ENCODE measurements at regions not wholly inside any gene's neighbourhood (a gene's known extent, or its start where the extent isn't known, plus 50 kb on each side); places are given as distances from the start of the nearest gene placed in this dataset.
"Not testable (repeated sequence)": the region's sequence is repeated elsewhere in the genome, so short reads cannot be mapped to it uniquely, and the experiment has no call there.

DNA sequence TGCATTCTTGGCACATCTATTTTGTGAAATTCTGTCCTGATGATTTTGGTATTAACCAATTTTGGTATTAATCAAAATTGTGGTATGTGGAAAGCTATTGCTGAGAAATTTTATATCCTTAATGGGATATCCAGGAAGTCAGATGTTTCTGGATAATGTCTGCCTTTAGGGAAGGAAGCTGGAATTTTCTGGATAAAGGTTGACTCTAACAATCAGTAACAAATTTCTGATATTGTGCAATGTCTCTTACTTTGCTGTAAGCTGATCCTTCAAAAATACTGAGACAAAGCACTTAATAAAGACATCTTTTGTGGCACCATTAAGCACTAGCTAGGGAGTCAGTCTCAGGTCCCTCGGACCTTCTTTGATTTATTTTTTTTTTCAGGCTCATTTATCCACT lies 100.8 kb upstream of the UGP2 start:
- Mint-ChIP-seq H3K9me3 (ENCODE audit: low read depth) (no peaks in the 10 kb centered on the region), H3K27me3 (no peaks in the 10 kb centered on the region), H3K36me3 (no peaks in the 10 kb centered on the region), H3K27ac (no peak overlapping the region), H3K4me1 (ENCODE audit: low read depth) (peaks cover 6% of the 10 kb centered on the region), H3K4me3 (no peak overlapping the region)

DNA sequence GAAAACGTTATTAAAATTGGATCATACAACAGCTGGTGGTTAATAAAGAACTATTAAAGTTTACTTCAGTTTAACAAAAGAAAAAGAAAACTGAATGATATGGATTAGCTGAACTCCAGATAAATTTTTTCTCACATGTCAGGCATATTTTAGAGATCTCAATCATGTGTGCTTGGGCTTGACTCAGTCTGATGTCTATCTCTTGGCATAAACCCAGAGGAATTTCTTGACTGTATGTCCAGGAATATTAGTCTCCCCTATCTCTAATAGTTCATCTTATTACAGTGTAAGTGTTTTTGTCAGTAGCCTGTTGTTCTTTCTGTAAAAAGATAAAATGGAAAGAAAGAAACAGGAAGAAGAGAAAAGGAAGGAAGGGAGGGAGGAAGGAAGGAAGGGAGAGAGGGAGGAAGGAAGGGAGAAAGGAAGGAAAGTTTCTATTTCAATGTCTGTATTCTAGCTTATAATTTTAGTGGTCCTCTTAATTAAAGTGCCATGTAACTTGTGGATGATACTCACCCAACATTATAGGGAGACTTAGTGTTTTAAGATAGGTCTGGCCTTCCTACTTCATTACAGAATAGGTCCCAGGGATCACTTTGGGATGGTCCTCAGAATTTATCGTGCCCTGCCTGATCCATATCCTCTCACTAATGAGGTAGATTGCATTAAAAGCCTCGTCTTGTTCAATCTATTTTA lies 99.7 kb upstream of the UGP2 start:
- Mint-ChIP-seq H3K4me1 (ENCODE audit: low read depth) (peaks cover 6% of the 10 kb centered on the region), H3K27me3 (no peaks in the 10 kb centered on the region), H3K36me3 (peaks cover 3% of the 10 kb centered on the region), H3K9me3 (ENCODE audit: low read depth) (peaks cover 5% of the 10 kb centered on the region), H3K4me3 (no peak overlapping the region), H3K27ac (no peak overlapping the region)

DNA sequence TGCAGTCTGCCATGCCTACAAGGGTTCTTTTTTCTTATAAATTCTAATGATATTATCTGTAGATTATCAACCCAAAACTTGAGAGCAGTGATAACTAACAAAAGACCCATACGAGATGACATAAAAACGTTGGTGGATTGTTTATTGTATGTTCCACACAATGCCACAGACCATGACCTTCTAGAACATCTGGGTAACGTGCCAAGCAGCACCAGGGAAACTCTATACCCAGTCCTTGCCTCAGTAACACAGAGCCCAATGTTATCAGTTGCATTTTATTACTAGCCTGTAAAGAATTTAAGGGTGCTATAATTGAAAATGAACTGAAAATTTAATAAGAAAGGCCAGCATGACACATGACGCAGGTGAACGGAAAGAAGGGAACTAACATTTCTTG lies 99.1 kb upstream of the UGP2 start:
- Mint-ChIP-seq H3K27me3 (no peaks in the 10 kb centered on the region), H3K9me3 (ENCODE audit: low read depth) (peaks cover 10% of the 10 kb centered on the region), H3K36me3 (peaks cover 3% of the 10 kb centered on the region), H3K4me1 (ENCODE audit: low read depth) (peaks cover 6% of the 10 kb centered on the region), H3K27ac (no peak overlapping the region), H3K4me3 (no peak overlapping the region)

DNA sequence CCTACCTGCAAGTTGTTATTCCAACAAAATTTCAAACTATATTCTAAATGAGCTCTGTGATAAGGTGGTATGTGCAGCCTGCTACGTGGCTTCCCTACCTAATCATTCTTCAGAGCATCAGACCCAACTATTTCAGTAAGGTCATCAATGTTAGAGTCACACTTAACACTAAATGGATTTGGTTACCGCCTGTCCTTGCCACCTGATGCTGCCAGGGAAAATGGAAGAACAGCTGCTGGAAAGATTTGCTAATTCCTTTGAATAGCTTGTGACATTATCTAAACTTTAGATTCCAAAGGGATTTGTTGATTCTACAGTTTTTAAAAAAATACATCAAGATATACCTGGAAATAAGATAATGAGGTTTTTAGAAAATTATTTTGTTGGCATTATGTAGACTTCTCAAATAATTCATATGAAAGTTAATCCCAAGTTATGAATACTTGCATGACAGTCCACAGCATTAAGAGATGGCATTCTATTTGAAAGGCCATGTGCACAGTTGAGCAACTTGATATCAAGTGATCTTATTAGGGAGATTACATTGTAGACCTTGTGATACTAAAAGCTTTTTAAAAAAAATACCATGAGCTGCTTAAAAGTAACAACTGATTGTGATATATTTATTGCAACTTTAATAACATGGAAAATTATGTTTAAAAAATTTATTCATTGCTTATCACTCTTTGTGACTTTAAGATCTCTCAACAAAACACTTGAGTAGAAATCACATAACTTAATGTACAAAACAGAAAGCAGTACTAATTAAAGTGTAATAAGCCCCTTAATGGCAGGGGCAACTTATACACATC lies 98.3 kb upstream of the UGP2 start:
- Mint-ChIP-seq H3K27me3 (no peaks in the 10 kb centered on the region), H3K4me3 (no peak overlapping the region), H3K36me3 (peaks cover 3% of the 10 kb centered on the region), H3K27ac (no peak overlapping the region), H3K9me3 (ENCODE audit: low read depth) (peaks cover 11% of the 10 kb centered on the region), H3K4me1 (ENCODE audit: low read depth) (no peaks in the 10 kb centered on the region)

DNA sequence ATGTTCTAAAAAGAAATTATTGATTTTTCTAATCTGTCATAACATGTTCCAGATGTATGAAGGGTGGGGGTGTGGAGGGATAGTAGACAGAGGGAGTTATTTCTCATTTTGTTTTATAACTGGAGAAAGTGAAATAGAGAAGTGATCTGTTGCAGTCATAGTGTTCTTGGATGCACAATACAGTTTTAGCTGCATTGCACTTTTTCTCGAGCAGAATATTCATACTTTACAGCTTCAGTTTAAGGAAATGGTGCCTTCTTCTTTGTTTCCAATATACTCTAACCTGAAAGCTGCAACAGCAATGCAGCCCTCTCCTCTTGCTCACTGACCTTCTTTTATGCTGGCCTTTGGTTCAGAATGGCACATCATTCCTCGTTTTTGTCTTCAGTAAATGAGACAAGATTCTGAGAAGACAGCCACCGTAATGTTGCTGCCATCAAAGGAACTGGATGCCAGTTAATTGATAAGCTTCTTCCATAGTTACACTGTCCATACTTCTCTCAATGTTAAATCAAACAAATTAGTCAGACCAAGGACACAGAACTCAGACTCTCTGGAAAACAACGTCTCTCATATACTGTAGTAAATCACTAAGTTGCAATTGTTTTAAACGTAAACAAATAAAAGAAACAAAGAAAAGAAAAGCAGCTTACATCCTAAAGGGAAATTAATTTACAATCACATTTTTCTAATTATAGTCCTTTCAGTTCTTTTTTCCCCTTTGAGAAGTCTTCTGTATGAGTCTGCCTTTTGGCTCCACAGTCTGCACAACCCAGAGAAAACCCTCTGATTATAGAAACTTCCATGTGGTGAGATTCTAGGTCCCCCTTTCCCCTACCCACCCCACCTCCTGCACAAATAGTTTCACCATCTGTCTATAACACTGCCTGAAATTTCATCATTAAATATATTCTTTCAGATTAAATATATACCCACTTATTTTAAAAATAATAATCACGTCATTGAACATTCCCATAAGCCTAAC lies 97.4 kb upstream of the UGP2 start:
- H3K36me3 Mint-ChIP-seq, result peaks cover 3% of the 10 kb centered on the region
- peaks cover 11% of the 10 kb centered on the region for H3K9me3 Mint-ChIP-seq (ENCODE audit: low read depth)
- H3K4me3 Mint-ChIP-seq, result no peak overlapping the region
- H3K27me3 Mint-ChIP-seq, result no peaks in the 10 kb centered on the region
- no peaks in the 10 kb centered on the region for H3K4me1 Mint-ChIP-seq (ENCODE audit: low read depth)
- H3K27ac Mint-ChIP-seq, result no peak overlapping the region

DNA sequence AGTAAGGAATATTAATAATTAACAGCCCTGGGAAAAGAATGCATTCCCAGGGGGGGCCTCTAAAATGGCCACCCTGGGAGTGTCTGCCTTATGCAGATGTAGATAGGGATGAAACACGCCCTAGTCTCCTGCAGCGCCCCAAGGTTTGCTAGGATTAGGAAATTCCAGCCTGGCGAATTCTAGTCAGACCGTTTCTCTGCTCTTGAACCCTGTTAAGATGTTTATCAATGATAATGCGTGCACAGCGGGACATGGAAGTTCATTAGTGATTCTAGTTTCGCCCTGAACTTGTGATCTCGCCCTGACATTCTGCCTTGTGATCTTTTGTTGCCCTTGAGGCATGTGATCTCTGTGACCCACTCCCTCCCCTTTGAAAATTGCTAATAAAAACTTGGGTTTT lies 95.1 kb upstream of the UGP2 start:
- not testable (repeated sequence) for H3K27me3 Mint-ChIP-seq; H3K36me3 Mint-ChIP-seq; H3K27ac Mint-ChIP-seq; H3K4me3 Mint-ChIP-seq; H3K4me1 Mint-ChIP-seq (ENCODE audit: low read depth)
- peaks cover 11% of the 10 kb centered on the region for H3K9me3 Mint-ChIP-seq (ENCODE audit: low read depth)

DNA sequence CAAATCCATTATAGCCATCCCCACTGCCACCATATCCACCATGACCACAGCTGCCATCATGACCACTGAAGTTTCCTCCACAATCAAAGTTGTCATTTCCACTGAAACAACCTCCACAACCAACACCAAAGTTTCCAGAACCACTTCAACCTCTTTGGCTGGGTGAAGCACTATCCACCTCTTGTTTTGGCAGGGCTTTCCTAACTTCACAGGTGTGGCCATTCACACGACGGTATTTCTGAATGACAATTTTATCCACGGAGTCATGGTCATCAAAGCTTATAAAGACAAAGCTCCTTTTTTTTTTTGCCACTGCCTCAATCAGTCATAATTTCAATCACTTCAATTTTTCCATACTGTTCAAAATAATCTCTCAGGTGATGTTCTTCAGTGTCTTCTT lies 89.8 kb upstream of the UGP2 start:
- Mint-ChIP-seq H3K27ac (no peak overlapping the region), H3K4me3 (no peak overlapping the region), H3K9me3 (ENCODE audit: low read depth) (peaks cover 8% of the 10 kb centered on the region), H3K27me3 (no peaks in the 10 kb centered on the region), H3K36me3 (peaks cover 8% of the 10 kb centered on the region), H3K4me1 (ENCODE audit: low read depth) (no peaks in the 10 kb centered on the region)

DNA sequence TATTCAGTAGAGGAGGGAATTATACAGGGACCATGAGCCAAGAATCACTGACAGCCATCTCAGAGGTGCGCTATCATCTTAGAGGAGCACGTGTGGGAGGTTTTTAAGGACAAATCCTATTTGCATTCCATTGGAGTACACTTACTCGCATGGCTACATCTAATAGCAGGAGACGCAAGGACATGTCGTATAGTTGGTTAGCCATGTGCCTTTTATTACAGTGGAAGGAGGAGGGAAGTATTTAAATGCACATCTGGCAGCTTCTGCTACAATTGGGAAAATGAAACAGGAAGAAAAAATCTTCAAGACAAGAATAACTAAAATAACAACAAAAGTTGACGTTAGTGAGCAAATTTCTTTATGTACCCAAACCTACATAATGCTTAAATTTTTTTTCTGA lies 86.5 kb upstream of the UGP2 start:
- Mint-ChIP-seq H3K4me1 (ENCODE audit: low read depth) (no peaks in the 10 kb centered on the region), H3K27ac (no peak overlapping the region), H3K4me3 (no peak overlapping the region), H3K36me3 (peaks cover 4% of the 10 kb centered on the region), H3K27me3 (peaks cover 3% of the 10 kb centered on the region), H3K9me3 (ENCODE audit: low read depth) (no peaks in the 10 kb centered on the region)

DNA sequence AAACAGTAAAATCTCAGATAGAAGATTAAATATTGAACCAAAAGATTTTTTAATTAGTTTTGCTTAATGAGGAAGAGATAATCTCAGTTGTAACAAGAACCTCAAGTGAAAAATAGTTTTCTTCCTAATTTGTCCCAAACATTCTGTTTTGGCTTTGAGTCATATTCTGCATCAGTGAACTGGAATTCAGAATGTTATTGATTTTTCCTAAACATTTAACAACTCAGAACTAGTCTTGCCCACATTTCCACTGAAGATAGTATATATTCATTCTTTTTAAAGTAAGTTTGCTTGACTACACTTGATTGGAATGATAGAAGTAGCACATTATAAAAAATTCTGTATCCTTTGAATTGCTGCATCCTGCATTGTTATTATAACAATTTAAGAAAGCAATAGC lies 85.7 kb upstream of the UGP2 start:
- H3K4me3 Mint-ChIP-seq, result no peak overlapping the region
- H3K36me3 Mint-ChIP-seq, result peaks cover 4% of the 10 kb centered on the region
- H3K4me1 Mint-ChIP-seq (ENCODE audit: low read depth), result no peaks in the 10 kb centered on the region
- H3K27ac Mint-ChIP-seq, result no peak overlapping the region
- peaks cover 6% of the 10 kb centered on the region for H3K27me3 Mint-ChIP-seq
- no peaks in the 10 kb centered on the region for H3K9me3 Mint-ChIP-seq (ENCODE audit: low read depth)

DNA sequence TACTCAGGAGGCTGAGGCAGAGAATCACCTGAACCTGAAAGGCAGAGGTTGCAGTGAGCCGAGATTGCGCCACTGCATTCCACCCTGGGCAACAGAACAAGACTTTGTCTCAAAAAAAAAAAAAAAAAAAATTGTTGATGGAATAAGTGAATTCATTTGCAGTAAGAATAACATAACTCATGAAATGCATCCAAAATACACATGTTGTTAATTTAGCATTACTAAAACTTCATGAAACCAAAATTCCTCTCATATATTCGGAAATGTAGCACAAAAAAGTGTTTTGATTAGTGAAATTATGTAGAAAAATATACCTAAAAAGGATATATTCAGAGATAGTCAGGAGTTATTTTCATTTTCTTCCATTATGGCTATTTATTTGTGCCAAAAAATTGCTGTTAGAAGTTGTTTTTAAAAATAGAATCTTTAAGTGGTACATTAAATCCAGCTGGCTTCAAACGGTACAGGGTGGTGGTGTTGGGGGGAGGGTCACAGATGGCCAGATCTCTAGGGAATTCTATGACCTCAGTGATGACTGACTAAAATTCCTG lies 78.2 kb upstream of the UGP2 start:
- H3K27ac Mint-ChIP-seq, result no peak overlapping the region
- H3K9me3 Mint-ChIP-seq (ENCODE audit: low read depth), result peaks cover 5% of the 10 kb centered on the region

DNA sequence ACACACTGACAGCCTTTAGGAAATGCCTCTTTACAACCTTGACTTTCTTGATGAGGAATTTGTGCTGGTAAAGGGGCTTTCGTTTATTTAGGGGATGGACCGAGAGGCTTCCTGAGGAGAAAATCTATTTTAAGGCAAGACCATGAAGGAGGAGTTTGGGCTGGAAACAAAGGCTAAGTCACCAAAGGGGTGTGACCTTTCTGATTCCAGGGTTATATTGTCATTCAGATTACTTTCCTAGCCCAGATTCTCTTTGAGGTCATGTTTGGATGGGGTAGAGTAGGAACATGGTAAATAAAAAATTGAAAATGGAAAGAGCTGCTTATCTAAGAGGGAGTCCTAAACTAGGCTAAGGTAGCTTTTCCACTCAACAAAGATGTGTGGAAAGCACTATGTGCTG lies 77.1 kb upstream of the UGP2 start:
- H3K4me1 Mint-ChIP-seq (ENCODE audit: low read depth), result no peaks in the 10 kb centered on the region
- H3K27me3 Mint-ChIP-seq, result peaks cover 3% of the 10 kb centered on the region
- peaks cover 5% of the 10 kb centered on the region for H3K9me3 Mint-ChIP-seq (ENCODE audit: low read depth)
- no peak overlapping the region for H3K4me3 Mint-ChIP-seq
- peaks cover 3% of the 10 kb centered on the region for H3K36me3 Mint-ChIP-seq
- H3K27ac Mint-ChIP-seq, result no peak overlapping the region

More for the DNA sequence above, 78.2 kb upstream of the UGP2 start:
- Mint-ChIP-seq H3K27me3 (peaks cover 3% of the 10 kb centered on the region), H3K36me3 (peaks cover 3% of the 10 kb centered on the region), H3K4me1 (ENCODE audit: low read depth) (no peaks in the 10 kb centered on the region), H3K4me3 (no peak overlapping the region)

DNA sequence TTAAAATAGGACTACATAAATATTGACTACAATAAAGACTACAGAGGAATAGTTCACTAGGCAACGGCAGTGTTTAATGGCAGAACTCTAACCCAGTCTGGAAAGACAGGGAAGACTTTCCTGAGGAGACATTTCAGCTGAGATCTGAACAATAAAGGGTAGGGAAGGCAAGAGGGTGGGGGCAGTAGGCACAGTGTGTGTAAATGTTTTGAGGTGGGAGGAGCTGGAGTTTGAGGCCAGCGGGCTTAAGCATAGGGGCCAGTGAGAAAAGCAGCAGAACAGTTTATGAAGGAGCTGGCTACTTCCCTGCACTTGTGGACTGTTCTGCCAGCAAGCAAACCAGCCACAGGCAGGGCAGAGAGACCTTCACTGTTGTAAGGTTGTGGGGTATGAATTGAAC lies 76.6 kb upstream of the UGP2 start:
- Mint-ChIP-seq H3K27ac (no peak overlapping the region), H3K4me3 (no peak overlapping the region), H3K27me3 (peaks cover 3% of the 10 kb centered on the region), H3K4me1 (ENCODE audit: low read depth) (no peaks in the 10 kb centered on the region), H3K9me3 (ENCODE audit: low read depth) (peaks cover 5% of the 10 kb centered on the region), H3K36me3 (peaks cover 3% of the 10 kb centered on the region)

DNA sequence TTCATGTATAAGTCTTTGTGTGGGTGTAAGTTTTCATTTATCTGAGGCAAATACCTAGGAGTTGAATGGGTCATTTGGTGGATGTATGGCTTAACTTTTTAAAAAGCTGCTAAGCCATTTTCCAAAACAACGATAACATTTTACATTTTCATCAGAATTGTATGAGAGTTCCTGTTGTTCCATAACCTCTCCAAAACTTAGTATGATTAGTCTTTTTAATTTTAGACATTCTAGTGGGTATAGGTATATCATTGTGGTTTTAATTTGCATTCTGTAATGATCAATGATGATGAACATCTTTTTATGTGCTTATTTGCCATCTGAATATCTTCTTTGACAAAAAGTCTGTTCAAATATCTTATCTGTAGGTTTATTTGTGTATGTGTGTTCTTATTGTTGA lies 74.4 kb upstream of the UGP2 start:
- Mint-ChIP-seq H3K27me3 (no peaks in the 10 kb centered on the region), H3K27ac (no peak overlapping the region), H3K9me3 (ENCODE audit: low read depth) (peaks cover 5% of the 10 kb centered on the region), H3K36me3 (peaks cover 3% of the 10 kb centered on the region), H3K4me3 (no peak overlapping the region), H3K4me1 (ENCODE audit: low read depth) (no peaks in the 10 kb centered on the region)

DNA sequence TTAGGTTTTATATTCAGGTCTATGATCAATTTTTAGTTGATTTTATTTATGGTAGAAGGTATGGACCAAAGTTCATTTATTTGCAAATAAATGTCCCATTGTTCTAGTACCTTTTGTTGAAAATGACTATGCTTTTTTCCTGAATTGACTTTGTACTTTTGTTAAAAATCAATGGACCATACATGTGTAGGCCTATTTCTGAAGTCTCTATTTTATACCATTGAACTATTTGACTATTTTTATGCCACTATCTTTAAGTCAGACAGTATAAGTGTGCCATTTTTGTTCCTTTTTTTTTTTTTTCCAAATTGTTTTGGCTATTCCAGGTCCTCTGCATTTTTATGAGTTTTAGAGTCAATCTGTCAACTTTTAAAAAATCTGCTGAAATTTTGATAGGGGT lies 73.6 kb upstream of the UGP2 start:
- no peak overlapping the region for H3K4me3 Mint-ChIP-seq
- H3K9me3 Mint-ChIP-seq (ENCODE audit: low read depth), result peaks cover 5% of the 10 kb centered on the region
- no peak overlapping the region for H3K27ac Mint-ChIP-seq

DNA sequence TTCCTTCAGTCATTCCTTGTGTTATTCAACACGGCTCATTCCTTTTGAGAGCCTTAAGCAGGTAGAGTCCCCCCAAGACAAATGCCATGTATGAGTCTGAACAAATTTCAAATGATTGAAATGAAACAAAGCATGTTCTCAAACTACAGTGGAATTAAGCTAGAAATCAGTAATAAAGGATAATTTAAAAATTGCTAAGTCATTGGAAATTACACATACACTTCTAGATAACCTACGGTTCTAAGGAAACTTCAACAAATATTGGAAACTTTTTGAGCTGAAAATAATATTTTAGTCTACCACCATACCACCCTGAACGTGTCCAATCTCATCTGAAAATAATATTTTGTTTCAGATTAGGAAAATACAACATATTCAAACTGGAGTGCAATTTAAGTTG lies 71.8 kb upstream of the UGP2 start:
- Mint-ChIP-seq H3K4me3 (no peak overlapping the region), H3K36me3 (peaks cover 5% of the 10 kb centered on the region), H3K27me3 (no peaks in the 10 kb centered on the region), H3K27ac (no peak overlapping the region), H3K4me1 (ENCODE audit: low read depth) (no peaks in the 10 kb centered on the region), H3K9me3 (ENCODE audit: low read depth) (peaks cover 5% of the 10 kb centered on the region)

More for the DNA sequence above, 73.6 kb upstream of the UGP2 start:
- Mint-ChIP-seq H3K27me3 (no peaks in the 10 kb centered on the region), H3K4me1 (ENCODE audit: low read depth) (no peaks in the 10 kb centered on the region), H3K36me3 (peaks cover 3% of the 10 kb centered on the region)

All from activated naive CD8-positive, alpha-beta T cell (primary cell).